Subcutaneous abdominal adipose tissue (tissue), 5 donors: ENCODE measurements at regions not wholly inside any gene's neighbourhood (a gene's known extent, or its start where the extent isn't known, plus 50 kb on each side); places are given as distances from the start of the nearest gene placed in this dataset.
"Not testable (repeated sequence)": the region's sequence is repeated elsewhere in the genome, so short reads cannot be mapped to it uniquely, and the experiment has no call there.

Experiments
- H3K27ac ChIP-seq: one replicate; pipeline ENCODE4 v1.7.0; 2013; ENCODE audit warnings: low read depth, mild to moderate bottlenecking, inconsistent platforms, low read length, moderate library complexity
- H3K27me3 ChIP-seq, 5 donors: one replicate each; pipeline ENCODE4 v1.7.0; 2013; ENCODE audit warnings: low read length in 5 of 5, inconsistent platforms in 1 of 5; ENCODE audit not compliant: control insufficient read depth in 5 of 5, insufficient read depth in 4 of 5
- H3K36me3 ChIP-seq, 5 donors: one replicate each; pipeline ENCODE4 v1.7.0; 2013; ENCODE audit warnings: low read length in 5 of 5; ENCODE audit not compliant: control insufficient read depth in 5 of 5, insufficient read depth in 5 of 5
- H3K4me1 ChIP-seq, 5 donors: one replicate each; pipeline ENCODE4 v1.7.0; 2013; ENCODE audit warnings: low read length in 5 of 5, mild to moderate bottlenecking in 3 of 5, moderate library complexity in 1 of 5; ENCODE audit not compliant: control insufficient read depth in 5 of 5, insufficient read depth in 5 of 5
- H3K4me3 ChIP-seq, 5 donors: one replicate each; pipeline ENCODE4 v1.7.0; 2013; ENCODE audit warnings: low read length in 5 of 5, low read depth in 1 of 5
- H3K9ac ChIP-seq, 5 donors: one replicate each; pipeline ENCODE4 v1.7.0; 2013; ENCODE audit warnings: low read length in 5 of 5, mild to moderate bottlenecking in 4 of 5, moderate library complexity in 3 of 5
- H3K9me3 ChIP-seq, 5 donors: one replicate each; pipeline ENCODE4 v1.7.0; 2013; ENCODE audit warnings: low read length in 5 of 5; ENCODE audit not compliant: control insufficient read depth in 5 of 5
- donor health status: healthy.
- donor health status: healthy.
- donor health status: healthy.
- donor health status: healthy.
- donor health status: healthy.

DNA sequence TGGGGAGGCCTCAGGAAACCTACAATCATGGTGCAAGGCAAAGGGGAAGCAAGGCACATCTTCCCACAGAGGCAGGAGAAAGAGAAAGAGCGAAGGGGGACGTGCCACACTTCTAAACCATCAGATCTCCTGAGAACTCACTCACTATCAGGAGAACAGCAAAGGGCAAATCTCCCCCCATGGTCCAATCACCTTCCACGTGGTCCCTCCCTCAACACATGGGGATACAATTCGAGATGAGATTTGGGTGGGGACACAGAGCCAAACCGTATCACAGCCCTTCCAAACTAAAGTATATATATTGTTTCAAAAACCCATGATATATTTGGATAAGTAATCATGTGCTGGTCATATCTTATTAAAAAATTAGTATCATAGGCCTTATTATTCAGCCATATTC is 437.6 kb downstream of the KCNJ18 start:
- H3K9ac ChIP-seq, H3K9me3 ChIP-seq, H3K27ac ChIP-seq, H3K4me3 ChIP-seq, H3K36me3 ChIP-seq, H3K4me1 ChIP-seq, H3K27me3 ChIP-seq: not testable (repeated sequence)

GRCh38 chr17:22131740-22132139 is 439.4 kb downstream of the KCNJ18 start:
- H3K9ac ChIP-seq: no peak overlapping the region
- H3K4me1 ChIP-seq: no peaks in the 10 kb centered on the region
- no peaks in the 10 kb centered on the region for H3K9me3 ChIP-seq
- H3K27ac ChIP-seq: no peak overlapping the region
- no peak overlapping the region for H3K4me3 ChIP-seq
- no peaks in the 10 kb centered on the region for H3K27me3 ChIP-seq
- H3K36me3 ChIP-seq: no peaks in the 10 kb centered on the region

DNA sequence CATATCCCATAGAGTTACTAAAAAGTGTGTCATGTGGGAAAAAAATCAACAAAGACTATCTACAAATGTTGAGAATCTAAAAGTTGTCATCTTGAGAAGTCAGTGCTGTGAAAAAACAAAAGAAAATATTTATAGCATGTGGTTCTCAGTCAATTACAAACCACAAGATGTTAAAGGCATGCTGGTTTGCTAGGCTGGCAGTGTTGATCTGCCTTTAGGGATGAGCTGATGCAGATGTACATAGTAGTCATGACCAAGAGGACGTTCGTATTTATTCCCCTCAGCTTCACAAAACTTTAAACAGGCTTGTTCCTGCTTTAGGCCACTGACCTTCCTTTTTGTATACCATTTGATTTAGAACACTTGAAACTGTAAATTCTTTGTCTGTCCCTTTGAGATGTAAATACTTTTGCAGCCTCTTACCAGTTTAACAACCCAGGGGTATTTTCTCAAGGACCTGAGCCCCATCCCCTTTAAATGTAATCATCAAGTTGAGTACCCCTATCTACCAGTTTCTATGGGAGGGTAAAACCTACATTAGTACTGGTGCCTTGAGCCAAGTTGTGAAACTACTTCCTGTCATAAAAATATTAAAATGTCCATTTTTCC is 446.6 kb downstream of the KCNJ18 start:
- H3K4me1 ChIP-seq: no peaks in the 10 kb centered on the region
- no peak overlapping the region for H3K9ac ChIP-seq
- H3K9me3 ChIP-seq: peaks cover 0 to 5% (median 0%) of the 10 kb centered on the region in 5 donors
- H3K4me3 ChIP-seq: no peak overlapping the region
- no peak overlapping the region for H3K27ac ChIP-seq
- H3K36me3 ChIP-seq: no peaks in the 10 kb centered on the region
- no peaks in the 10 kb centered on the region for H3K27me3 ChIP-seq

DNA sequence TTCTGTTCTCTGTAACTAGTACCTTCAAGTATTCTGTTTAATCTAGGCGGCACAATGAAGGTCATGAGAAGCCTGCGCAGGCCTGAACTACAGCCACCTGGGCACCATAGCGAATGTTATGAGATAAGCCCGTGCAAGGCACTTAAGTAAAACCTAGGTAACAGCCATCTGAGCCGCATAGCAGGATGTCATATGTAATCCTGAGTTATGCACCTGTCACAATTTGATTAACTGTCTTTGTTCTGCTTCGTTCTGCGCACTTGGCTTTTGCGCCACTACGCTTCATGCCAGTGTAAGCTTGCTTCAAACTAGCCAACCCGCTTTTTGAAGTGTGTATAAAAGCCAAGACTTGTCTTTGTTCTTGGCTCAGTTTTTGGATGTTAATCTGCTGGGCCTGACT is 449.8 kb downstream of the KCNJ18 start:
- Histone ChIP-seq H3K9me3 (peaks cover 0 to 8% (median 0%) of the 10 kb centered on the region in 5 donors), H3K9ac (no peak overlapping the region), H3K27me3 (no peaks in the 10 kb centered on the region), H3K4me3 (no peak overlapping the region), H3K36me3 (no peaks in the 10 kb centered on the region), H3K4me1 (no peaks in the 10 kb centered on the region), H3K27ac (no peak overlapping the region)

- Histone ChIP-seq H3K36me3 (no peaks in the 10 kb centered on the region), H3K9me3 (peaks cover 0 to 3% (median 0%) of the 10 kb centered on the region in 5 donors), H3K27me3 (no peaks in the 10 kb centered on the region), H3K9ac (no peak overlapping the region), H3K4me1 (no peaks in the 10 kb centered on the region), H3K4me3 (no peak overlapping the region), H3K27ac (no peak overlapping the region)
Measured at GRCh38 chr17:22145605-22146178, 453.4 kb downstream of the KCNJ18 start.

- Histone ChIP-seq H3K27ac (no peak overlapping the region), H3K9me3 (peaks cover 0 to 4% (median 0%) of the 10 kb centered on the region in 5 donors), H3K4me3 (no peak overlapping the region), H3K27me3 (no peaks in the 10 kb centered on the region), H3K36me3 (no peaks in the 10 kb centered on the region), H3K9ac (no peak overlapping the region), H3K4me1 (no peaks in the 10 kb centered on the region)
Measured at GRCh38 chr17:22158364-22158763, 466.0 kb downstream of the KCNJ18 start.

DNA sequence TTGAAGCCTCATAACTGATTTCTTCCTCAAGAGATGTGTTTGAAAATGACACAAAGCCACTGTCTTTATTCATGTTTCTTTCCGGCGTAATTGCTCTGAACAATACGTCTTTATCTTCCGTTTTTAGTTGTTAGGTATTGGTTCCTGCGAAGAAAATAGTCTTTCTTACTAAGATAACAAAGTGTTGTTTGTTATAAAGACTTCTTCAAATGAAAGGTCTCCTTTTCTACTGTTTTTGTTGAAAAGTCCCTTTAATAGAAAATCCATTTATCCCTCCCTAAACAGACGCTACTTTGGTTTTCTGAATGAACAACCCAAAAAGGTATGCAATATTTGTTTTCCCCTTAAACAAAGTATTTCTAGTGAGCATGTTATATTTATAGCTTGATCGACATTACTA is 469.1 kb downstream of the KCNJ18 start:
- Histone ChIP-seq H3K9me3 (peaks cover 0 to 2% (median 0%) of the 10 kb centered on the region in 5 donors), H3K27me3 (no peaks in the 10 kb centered on the region), H3K4me3 (no peak overlapping the region), H3K4me1 (no peaks in the 10 kb centered on the region), H3K27ac (no peak overlapping the region), H3K9ac (no peak overlapping the region), H3K36me3 (no peaks in the 10 kb centered on the region)

DNA sequence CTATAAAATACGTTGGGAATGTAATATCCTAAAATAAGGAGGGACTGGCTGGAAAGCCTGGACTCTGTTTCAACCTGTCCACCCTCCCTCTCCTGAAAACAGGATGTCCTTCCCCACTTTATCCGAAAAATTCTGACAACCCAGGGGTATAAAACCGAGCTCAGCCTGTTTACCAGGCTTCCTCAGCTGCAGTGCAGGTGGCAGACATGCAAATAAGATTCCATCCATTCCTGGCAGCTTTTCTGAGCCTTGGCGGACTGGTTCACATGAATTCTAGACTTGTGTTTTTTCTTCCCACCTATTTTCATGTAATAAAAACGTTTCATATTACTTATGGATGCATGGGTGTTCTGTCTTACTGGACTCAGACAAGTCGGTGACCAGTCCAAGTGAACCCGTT is 479.3 kb downstream of the KCNJ18 start:
- Histone ChIP-seq H3K9me3 (peaks cover 0 to 5% (median 3%) of the 10 kb centered on the region in 5 donors), H3K27ac (no peak overlapping the region), H3K4me1 (no peaks in the 10 kb centered on the region), H3K36me3 (no peaks in the 10 kb centered on the region), H3K4me3 (no peak overlapping the region), H3K27me3 (no peaks in the 10 kb centered on the region), H3K9ac (no peak overlapping the region)

- Histone ChIP-seq H3K36me3 (no peaks in the 10 kb centered on the region), H3K9me3 (no peaks in the 10 kb centered on the region), H3K9ac (no peak overlapping the region), H3K4me1 (no peaks in the 10 kb centered on the region), H3K4me3 (no peak overlapping the region), H3K27ac (no peak overlapping the region), H3K27me3 (no peaks in the 10 kb centered on the region)
Measured at GRCh38 chr17:22193113-22193512, 500.8 kb downstream of the KCNJ18 start.

GRCh38 chr17:22200187-22200586 is 507.9 kb downstream of the KCNJ18 start:
- not testable (repeated sequence) for H3K4me1 ChIP-seq, H3K27me3 ChIP-seq, H3K27ac ChIP-seq, H3K9ac ChIP-seq, H3K4me3 ChIP-seq, H3K36me3 ChIP-seq
- peaks cover 0 to 14% (median 6%) of the 10 kb centered on the region in 5 donors for H3K9me3 ChIP-seq
